DND-41 (cell line): ENCODE measurements at regions not wholly inside any gene's neighbourhood (a gene's known extent, or its start where the extent isn't known, plus 50 kb on each side); places are given as distances from the start of the nearest gene placed in this dataset.

Source experiments
- CTCF ChIP-seq: IDR thresholded peaks from 2 replicates; pipeline ENCODE4 v1.5.1; 2012; ENCODE audit warnings: borderline replicate concordance, low read length, moderate library complexity, mild to moderate bottlenecking; ENCODE audit not compliant: poor library complexity, severe bottlenecking; ENCODE audit errors: extremely low read depth
- EZH2 ChIP-seq: IDR thresholded peaks from 3 replicates; pipeline ENCODE4 v1.6.1; 2012; ENCODE audit warnings: borderline replicate concordance, low read depth, mild to moderate bottlenecking, moderate library complexity, low read length, inconsistent platforms; ENCODE audit not compliant: severe bottlenecking

- TF ChIP-seq EZH2 (no peak), CTCF (no peak)
These were observed 93.7 kb downstream of the PSMB1 start for GRCh38 chr6:170459451-170459850.
